ES-I3 (cell line): ENCODE measurements at regions not wholly inside any gene's neighbourhood (a gene's known extent, or its start where the extent isn't known, plus 50 kb on each side); places are given as distances from the start of the nearest gene placed in this dataset.

Experiments used
- H3K36me3 ChIP-seq: 2 replicates; pipeline ENCODE4 v1.6.1; 2013; ENCODE audit warnings: mild to moderate bottlenecking, low read length, control low read depth, moderate library complexity; ENCODE audit not compliant: insufficient read depth
- H3K4me1 ChIP-seq: 2 replicates; pipeline ENCODE4 v1.6.1; 2013; ENCODE audit warnings: mild to moderate bottlenecking, control low read depth, low read length; ENCODE audit not compliant: insufficient read depth
- H3K9ac ChIP-seq: 2 replicates; pipeline ENCODE4 v1.6.1; 2013; ENCODE audit warnings: low read depth, mild to moderate bottlenecking, low read length, moderate library complexity
- H3K9me3 ChIP-seq: 2 replicates; pipeline ENCODE4 v1.6.1; 2013; ENCODE audit warnings: mild to moderate bottlenecking, low read length, moderate library complexity; ENCODE audit not compliant: control insufficient read depth, insufficient read depth

DNA sequence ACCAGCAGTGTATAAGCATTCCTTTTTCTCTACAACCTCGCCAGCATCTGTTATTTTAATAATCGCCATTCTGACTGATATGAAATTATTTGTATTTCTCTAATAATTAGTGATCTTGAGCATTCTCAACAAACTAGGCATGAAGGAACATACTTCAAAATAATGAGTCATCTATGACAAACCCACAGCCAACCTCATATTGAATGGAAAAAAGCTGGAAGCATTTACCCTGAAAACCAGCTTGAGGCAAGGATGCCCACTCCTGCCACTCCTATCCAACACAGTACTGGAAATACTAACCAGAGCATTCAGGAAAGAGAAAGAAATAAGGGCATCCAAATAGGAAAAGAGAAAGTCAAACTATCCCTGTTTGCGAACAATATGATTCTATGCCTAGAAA, 390.6 kb upstream of the ID4 start:
- H3K9me3 ChIP-seq: no peaks in the 10 kb centered on the region
- no peaks in the 10 kb centered on the region for H3K4me1 ChIP-seq
- H3K36me3 ChIP-seq: no peaks in the 10 kb centered on the region
- no peak overlapping the region for H3K9ac ChIP-seq

DNA sequence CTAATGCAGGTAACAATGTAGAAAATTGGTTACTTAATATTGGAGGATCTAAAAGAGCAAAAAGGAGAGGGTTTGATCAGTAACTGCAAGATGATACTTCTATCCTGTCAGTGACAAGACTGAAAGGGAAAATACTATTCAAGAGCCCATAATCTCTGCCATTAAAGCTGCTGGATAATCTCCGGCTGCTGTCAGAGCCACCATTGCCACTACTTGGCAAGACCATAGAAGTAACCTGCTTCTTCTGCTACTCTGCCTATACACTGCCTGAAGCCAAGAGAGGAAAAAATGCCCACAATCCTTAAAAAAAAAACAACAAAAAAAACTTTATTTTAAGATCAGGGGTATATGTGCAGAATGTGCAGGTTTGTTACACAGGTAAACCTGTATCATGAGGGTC, 386.5 kb upstream of the ID4 start:
- Histone ChIP-seq H3K9ac (no peak overlapping the region), H3K36me3 (no peaks in the 10 kb centered on the region), H3K4me1 (no peaks in the 10 kb centered on the region), H3K9me3 (no peaks in the 10 kb centered on the region)

DNA sequence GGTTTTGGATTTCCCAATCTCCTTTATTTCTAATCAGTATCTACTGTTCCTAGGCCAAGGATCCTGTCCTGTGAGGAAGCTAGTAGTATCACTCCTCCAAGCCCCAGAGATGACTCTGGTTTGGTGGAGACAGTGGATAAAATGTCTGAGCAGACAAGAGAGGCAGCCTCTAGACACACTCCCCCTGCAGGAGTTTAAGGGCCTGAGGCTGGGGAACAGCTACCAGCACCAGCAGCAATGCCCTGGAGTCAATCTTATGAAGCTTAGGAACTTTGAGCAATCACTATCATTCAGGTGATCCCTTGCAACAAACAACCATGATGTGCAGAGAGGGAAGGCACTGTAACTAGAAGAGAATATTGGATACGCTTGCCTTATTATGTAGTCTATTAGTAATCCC, 384.7 kb upstream of the ID4 start:
- Histone ChIP-seq H3K9me3 (no peaks in the 10 kb centered on the region), H3K36me3 (no peaks in the 10 kb centered on the region), H3K9ac (no peak overlapping the region), H3K4me1 (no peaks in the 10 kb centered on the region)

DNA sequence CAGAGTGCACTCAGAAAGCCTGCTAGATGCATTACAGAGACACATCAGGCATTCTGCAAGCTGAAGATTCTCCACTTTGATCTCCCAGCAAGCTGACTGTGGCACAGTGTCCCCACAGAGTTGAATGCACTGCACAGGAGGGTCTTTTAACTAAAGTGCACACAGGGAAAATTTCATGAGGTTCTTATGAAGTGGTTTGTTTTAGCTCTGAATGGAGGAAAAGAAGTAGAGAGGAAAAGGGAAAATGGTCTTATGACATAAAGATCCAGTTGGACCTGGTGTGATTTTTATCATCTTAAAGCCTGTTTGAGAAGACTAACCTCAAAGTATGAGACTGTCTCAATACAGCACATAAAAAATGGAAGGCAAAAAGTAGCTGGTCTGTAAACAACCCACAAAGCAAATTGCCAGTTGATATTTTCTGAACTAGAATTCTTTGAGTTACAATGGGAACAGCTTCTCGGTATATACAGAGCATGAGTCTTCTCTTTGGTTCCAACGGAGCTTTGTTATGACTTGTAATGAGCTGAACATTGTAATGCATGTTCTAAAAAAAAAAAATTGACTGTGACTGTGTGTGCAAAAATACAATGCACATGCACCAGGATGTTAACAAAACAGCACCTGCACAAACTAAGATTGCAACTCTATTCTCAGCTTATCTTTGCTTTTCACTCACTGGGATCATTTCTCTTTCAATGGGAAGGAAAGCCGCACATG, 383.0 kb upstream of the ID4 start:
- H3K9me3 ChIP-seq: no peaks in the 10 kb centered on the region
- H3K9ac ChIP-seq: no peak overlapping the region
- no peaks in the 10 kb centered on the region for H3K4me1 ChIP-seq
- H3K36me3 ChIP-seq: no peaks in the 10 kb centered on the region

DNA sequence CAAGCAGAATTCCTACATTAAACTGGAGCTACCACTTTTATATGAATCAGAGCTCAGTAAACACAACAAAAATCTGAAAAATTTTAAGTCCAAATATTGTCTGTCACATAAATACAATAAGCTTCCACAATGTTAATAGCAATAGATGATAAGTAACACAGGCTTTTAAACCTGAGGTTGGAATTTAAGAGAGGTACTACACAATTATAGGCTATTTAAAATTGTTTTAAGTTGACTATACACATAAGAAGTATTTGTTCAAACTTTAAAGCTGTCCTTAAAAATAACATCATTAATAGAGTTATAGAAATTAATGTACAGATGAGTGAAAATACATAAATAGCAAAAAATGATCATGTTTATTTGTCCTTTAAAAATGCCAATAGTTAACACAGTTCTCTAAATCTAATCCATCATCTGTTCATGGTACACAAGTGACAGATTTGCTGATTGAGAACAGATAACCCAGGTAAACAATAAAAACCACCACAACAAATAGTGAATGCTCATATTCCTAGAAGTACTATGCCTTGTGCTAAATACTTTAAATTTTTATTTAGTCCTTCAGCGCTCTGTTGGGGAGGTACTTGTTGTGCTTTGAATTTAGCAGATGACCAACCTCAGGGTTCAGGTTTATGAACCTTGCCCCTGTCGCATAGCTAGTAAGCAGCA, 382.3 kb upstream of the ID4 start:
- no peaks in the 10 kb centered on the region for H3K36me3 ChIP-seq
- H3K4me1 ChIP-seq: no peaks in the 10 kb centered on the region
- H3K9me3 ChIP-seq: no peaks in the 10 kb centered on the region
- H3K9ac ChIP-seq: no peak overlapping the region

DNA sequence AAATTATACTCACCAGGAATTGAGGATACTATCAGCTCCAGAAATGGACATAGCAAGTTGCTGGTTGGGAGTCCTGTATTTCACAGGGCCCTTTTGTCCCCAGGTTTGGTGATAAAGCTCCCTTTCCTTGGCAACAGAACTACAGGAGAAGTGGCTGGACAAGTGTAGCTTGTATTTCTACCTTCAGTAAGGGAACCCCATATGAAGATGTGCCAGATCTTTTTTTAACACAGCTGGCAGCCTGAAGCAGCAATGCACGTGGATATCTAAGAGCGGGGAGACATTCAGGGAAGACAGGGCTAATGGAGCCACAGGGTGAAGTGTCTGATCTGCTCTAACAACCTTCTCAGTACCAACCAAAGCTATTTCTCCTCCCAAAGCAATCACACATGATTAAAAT, 373.9 kb upstream of the ID4 start:
- Histone ChIP-seq H3K9ac (no peak overlapping the region), H3K4me1 (no peaks in the 10 kb centered on the region)

DNA sequence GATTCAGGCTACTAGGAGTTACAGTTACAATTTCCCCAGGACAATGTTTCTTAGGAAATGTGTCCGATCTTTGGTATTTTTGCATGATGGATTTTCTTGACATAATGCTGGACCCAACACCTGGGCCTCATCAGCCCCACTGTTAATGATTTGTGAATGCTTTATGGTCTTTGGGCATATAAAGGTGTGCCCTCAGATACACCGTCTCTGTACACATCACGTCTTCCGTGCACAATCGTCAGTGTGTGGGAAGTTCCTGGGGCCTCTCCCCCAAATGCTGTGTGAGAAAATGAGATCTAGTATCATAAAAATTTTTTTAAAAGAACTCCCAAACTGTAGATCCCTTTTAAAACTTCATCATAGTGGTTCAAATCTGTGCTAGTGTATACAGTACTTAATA, 373.2 kb upstream of the ID4 start:
- H3K9ac ChIP-seq: no peak overlapping the region

More for the DNA sequence above, 373.9 kb upstream of the ID4 start:
- H3K36me3 ChIP-seq: no peaks in the 10 kb centered on the region
- H3K9me3 ChIP-seq: no peaks in the 10 kb centered on the region

DNA sequence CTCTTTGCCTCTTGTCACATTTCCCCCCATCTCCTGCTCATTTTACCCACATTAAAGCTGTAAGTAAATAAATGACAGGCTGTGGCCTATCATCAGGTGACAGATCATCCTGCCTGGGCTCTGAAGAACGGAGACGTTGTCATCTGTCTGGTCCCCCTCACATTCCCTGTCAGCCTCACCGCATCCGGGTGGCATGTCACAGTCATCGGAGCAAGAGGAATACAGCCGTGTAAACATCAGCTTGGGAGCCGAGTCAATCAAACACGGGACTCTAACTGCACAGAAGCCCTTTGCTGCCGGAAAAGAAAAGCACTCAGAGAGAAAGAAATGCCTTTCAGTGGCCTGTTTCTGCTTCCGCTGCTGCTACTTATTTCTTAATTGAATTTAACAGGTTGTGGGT, 371.9 kb upstream of the ID4 start:
- Histone ChIP-seq H3K36me3 (no peaks in the 10 kb centered on the region), H3K9ac (no peak overlapping the region), H3K4me1 (no peaks in the 10 kb centered on the region), H3K9me3 (no peaks in the 10 kb centered on the region)

More for the DNA sequence above, 373.2 kb upstream of the ID4 start:
- no peaks in the 10 kb centered on the region for H3K36me3 ChIP-seq
- no peaks in the 10 kb centered on the region for H3K4me1 ChIP-seq
- no peaks in the 10 kb centered on the region for H3K9me3 ChIP-seq

DNA sequence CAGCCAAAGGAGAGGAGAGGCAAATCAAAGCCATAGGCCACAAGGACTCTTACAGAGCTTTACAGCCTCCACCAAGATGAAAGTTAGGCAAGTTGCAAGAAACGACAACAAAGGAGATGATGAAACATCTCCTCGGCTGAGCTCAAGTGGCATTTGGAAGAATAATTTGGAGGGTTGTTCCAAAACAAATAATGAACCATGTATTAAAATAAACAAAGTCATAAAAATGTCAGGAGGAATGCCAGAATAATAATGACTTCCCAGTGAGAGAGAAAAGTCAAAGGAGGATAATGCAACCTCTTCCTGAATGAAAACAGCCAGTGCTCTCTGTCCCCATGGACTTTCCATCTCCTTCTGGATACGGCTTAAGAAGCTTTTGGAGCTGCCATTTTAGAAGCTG, 371.4 kb upstream of the ID4 start:
- Histone ChIP-seq H3K9me3 (no peaks in the 10 kb centered on the region), H3K9ac (no peak overlapping the region), H3K4me1 (no peaks in the 10 kb centered on the region), H3K36me3 (no peaks in the 10 kb centered on the region)

DNA sequence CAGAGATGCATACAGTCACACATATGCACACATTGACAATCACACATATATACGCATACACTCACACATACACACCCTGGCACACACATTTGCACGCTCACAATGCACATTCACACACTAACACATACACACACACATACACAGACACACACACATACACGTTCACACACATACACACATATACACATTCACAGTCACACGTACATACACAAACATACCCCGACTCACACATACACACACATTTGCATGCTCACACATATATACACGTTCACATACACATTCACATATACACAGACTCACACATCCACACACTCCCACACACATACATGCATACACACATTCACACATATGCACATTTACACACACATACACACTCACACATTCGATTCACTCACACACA, 366.8 kb upstream of the ID4 start:
- H3K36me3 ChIP-seq: no peaks in the 10 kb centered on the region; the same call in 1 of the 2 replicates
- no peak overlapping the region for H3K9ac ChIP-seq
- H3K4me1 ChIP-seq: no peaks in the 10 kb centered on the region
- H3K9me3 ChIP-seq: no peaks in the 10 kb centered on the region

DNA sequence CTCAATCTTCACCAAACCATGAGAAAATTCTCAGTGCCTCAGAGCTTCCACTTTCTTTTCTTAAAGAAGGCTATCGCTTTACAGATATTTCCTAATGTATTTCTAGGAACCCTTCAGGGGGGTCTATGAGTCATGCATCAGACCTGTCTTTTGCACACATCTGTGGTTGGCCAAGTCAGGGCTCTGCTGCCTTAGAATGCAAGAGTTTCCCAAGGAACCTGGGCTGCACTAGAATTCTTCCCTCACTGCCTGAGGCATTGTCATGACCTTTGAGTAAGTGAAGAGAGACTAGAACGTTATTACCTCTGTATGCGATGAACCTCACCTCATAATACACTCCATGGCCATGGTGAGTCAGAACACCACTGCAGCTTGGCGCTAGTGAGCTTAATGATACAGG, 365.0 kb upstream of the ID4 start:
- H3K4me1 ChIP-seq: no peaks in the 10 kb centered on the region
- H3K9me3 ChIP-seq: no peaks in the 10 kb centered on the region

DNA sequence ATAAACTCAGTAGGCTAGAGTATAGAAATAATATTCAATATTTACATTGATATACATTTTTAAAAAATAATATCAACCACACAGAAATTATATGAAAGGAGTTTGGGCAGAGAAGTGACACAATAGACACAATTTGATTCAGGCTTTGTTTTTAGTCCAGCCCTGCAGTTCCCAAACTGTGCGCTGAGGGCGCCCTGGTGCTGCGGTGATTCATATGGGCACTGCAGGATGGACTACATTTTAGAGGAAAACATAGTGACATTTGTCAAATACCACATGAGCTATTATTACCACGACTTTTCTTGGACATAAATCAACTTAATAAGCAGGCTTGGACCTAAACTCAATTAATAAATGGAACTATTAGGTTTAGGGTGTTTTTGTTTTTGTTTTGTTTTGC, 364.3 kb upstream of the ID4 start:
- Histone ChIP-seq H3K4me1 (no peaks in the 10 kb centered on the region), H3K9ac (no peak overlapping the region), H3K36me3 (no peaks in the 10 kb centered on the region; the same call in 1 of the 2 replicates), H3K9me3 (no peaks in the 10 kb centered on the region)

More for the DNA sequence above, 365.0 kb upstream of the ID4 start:
- no peaks in the 10 kb centered on the region; the same call in 1 of the 2 replicates for H3K36me3 ChIP-seq
- H3K9ac ChIP-seq: no peak overlapping the region

DNA sequence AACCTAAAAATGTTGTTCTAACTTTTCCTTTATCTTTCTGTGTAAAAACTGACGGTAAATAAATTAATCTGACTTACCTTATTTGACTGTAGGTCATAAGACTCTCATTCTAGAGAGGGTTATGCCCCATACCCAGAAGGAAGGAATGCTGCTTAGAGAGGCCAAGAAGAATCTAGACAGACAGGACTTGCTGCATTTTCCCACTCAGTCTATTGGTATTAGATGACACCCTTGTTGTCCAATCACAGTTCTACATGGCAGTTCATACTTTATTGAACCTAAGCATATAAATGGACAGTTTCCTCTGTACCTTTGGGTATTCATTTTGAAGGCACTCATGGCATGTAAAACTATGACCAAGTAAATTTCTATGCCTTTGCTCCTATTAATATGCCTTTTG, 359.6 kb upstream of the ID4 start:
- H3K9me3 ChIP-seq: no peaks in the 10 kb centered on the region
- no peaks in the 10 kb centered on the region; the same call in 1 of the 2 replicates for H3K36me3 ChIP-seq
- H3K4me1 ChIP-seq: no peaks in the 10 kb centered on the region
- no peak overlapping the region for H3K9ac ChIP-seq

DNA sequence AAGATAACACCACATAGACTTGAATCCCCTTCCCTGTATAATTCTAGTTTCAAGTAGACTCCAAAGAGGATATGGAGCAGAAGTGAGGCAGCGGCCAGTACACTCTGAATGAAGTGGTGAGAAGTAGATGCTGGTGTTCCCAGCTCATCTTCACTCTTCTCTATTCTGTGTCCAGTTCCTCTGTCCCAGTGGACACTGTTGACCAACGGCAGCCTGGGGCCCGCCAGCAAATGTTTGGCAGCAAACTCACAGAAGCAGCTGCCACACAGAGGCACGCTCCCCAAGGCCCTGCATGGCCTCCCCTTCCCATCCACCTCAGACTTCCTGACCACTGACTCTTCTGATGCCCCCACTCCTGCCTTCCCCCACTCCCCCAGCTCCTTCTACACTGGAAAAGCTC, 358.9 kb upstream of the ID4 start:
- Histone ChIP-seq H3K36me3 (no peaks in the 10 kb centered on the region), H3K9me3 (no peaks in the 10 kb centered on the region), H3K9ac (no peak overlapping the region)

DNA sequence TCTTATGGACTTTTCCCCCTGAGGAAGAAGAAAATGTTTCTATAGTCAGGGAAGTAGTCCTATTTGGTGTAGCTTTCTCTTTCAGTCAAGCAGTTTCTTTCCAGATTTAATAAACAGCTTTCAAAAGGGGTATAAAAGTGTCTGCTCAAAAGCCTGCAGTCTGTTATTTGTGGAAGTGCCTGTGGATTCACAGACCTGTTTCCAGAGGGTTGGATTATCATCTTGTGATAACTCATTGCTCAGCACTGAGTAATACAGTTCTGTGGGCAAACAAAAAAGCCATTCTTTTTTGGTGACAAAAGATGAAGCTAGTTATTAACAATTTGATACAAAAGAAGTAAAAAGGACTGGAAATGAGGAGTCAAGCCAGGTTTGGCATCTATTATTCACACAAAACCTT, 358.2 kb upstream of the ID4 start:
- Histone ChIP-seq H3K9me3 (no peaks in the 10 kb centered on the region), H3K9ac (no peak overlapping the region), H3K4me1 (no peaks in the 10 kb centered on the region), H3K36me3 (no peaks in the 10 kb centered on the region)

More for the DNA sequence above, 358.9 kb upstream of the ID4 start:
- H3K4me1 ChIP-seq: no peaks in the 10 kb centered on the region
